Stomach (tissue), 8 donors: ENCODE measurements at regions not wholly inside any gene's neighbourhood (a gene's known extent, or its start where the extent isn't known, plus 50 kb on each side); places are given as distances from the start of the nearest gene placed in this dataset.

Experiments
- DNase-seq, 2 donors: peaks; one replicate each; pipeline versions ENCODE4 v3.0.0 to v3.0.0-alpha.2; 2013 to 2019
- H3K27ac ChIP-seq, 5 donors: fragments of 200-600 bp in 4 of 5; sonication (generic) in 4 of 5; one replicate each; pipeline ENCODE4 v1.5.1; 2013 to 2019; ENCODE audit warnings: mild to moderate bottlenecking in 1 of 5, moderate library complexity in 1 of 5
- H3K27me3 ChIP-seq, 3 donors: fragments of 200-600 bp; sonication (generic); one replicate each; pipeline ENCODE4 v1.5.1; 2017 to 2019; ENCODE audit warnings: mixed run types in 1 of 3
- H3K36me3 ChIP-seq, 4 donors: fragments of 200-600 bp; sonication (generic); 1 replicate in 3 of 4; 2 replicates in 1 of 4; pipeline ENCODE4 v1.5.1; 2016 to 2019
- H3K4me1 ChIP-seq, 4 donors: fragments of 200-600 bp; sonication (generic); one replicate each; pipeline ENCODE4 v1.5.1; 2016 to 2019
- H3K4me3 ChIP-seq, 4 donors: fragments of 200-600 bp; sonication (generic) in 3 of 4; one replicate each; pipeline ENCODE4 v1.5.1; 2016 to 2019; ENCODE audit warnings: mild to moderate bottlenecking in 1 of 4
- H3K9me3 ChIP-seq, 4 donors: fragments of 200-600 bp; sonication (generic); one replicate each; pipeline ENCODE4 v1.5.1; 2016 to 2019
- CTCF ChIP-seq, 7 experiments: fragments of 450-650 bp in 4 of 7; fragments of 200-600 bp in 3 of 7; sonication (generic) in 3 of 7; IDR thresholded peaks; one replicate each; pipeline ENCODE4 v1.5.1; 2016 to 2019; ENCODE audit warnings: antibody characterized with exemption in 7 of 7, control low read depth in 2 of 7, mild to moderate bottlenecking in 1 of 7
- EP300 ChIP-seq: sonication (generic); formaldehyde crosslinking; IDR thresholded peaks from one replicate; pipeline ENCODE4 v1.6.1; 2017; ENCODE audit warnings: antibody characterized with exemption
- POLR2A ChIP-seq, 4 donors: fragments of 450-650 bp; IDR thresholded peaks; one replicate each; pipeline ENCODE4 v1.6.1; 2016; ENCODE audit warnings: antibody characterized with exemption in 4 of 4, control low read depth in 2 of 4, mild to moderate bottlenecking in 1 of 4, moderate library complexity in 1 of 4
- POLR2AphosphoS5 ChIP-seq, 3 donors: sonication (generic); formaldehyde crosslinking; IDR thresholded peaks; one replicate each; pipeline ENCODE4 v1.6.1; 2016; ENCODE audit warnings: antibody characterized with exemption in 3 of 3
- WGBS, 5 donors: extraction: QIAGEN DNeasy Blood & Tissue Kit in 3 of 5; methylation state at CpG; one replicate each; pipeline versions ENCODE4 v1.1.5 to v1.1.7; 2013 to 2018; 5-methylcytosine and 5-hydroxymethylcytosine counted together
- intact Hi-C: fragments of 100-400 bp; cut with DNase I; formaldehyde crosslinking; loops from one replicate; pipeline ENCODE4 v1.15.1; 2023; ENCODE audit warnings: low total_unique reads
- donor health status: healthy with polysubstance abuse.
- donor health status: Bipolar disorder and iron deficiency.
- donor health status: healthy.

DNA sequence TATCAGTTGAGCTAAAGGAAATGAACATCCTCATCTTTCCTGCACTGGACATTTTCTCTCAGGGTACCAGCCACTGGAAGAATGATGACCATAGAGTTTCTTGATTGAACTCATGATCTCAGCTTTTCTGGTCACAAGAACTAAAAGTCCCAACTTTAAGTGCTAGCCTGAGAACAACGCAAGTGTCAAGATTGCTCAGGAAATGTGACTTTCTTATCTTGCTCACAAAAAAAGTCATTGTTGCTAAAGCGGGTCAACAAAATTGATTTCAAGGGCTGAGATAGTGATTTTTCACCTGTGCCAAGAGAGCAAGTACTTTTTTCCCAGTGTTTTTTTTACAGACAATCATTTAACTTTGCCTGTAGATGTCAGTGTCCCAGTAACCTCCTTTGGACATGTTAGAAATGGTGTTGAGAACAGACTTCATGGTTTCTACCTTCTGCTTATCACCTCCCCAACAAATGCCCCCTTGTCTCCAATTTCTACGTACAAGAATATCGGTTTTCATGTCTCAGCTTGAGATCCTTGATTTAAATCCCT lies 125.9 kb downstream of the SEMA6D start:
- 60 to 74% (median 69%) methylated on average over 4 of the region's 4 CpGs for WGBS, 5 donors
- intact Hi-C loops, result no loop called here
- H3K4me3 ChIP-seq, result no peak overlapping the region
- H3K4me1 ChIP-seq, result no peaks in the 10 kb centered on the region
- no peak for DNase-seq
- TF ChIP-seq POLR2AphosphoS5 (IDR thresholded peaks at IDR 0.05), result no peak
- no peak for TF ChIP-seq CTCF (IDR thresholded peaks at IDR 0.05)
- no peak overlapping the region for H3K27ac ChIP-seq
- H3K9me3 ChIP-seq, result no peaks in the 10 kb centered on the region
- no peaks in the 10 kb centered on the region for H3K36me3 ChIP-seq
- H3K27me3 ChIP-seq, result no peaks in the 10 kb centered on the region

DNA sequence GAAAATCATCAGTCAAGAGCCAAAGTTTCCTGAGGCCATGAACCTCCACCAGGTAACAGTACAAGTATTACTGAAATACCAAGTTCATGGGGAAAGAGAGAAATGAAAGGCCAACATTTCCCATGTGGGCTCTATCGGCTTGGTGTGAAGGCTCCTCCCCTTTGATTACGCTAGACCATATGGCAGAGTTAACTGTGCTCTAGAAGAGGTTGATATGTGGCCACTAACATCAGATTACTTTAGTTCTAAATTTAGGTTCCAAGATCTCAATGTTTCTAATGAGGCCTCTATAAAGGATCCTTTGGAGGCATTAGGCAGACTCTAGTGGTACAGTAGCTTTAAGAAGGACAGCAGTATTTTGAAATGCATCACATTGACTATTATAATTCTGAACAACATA lies 127.1 kb downstream of the SEMA6D start:
- Histone ChIP-seq H3K27ac (no peak overlapping the region), H3K4me1 (no peaks in the 10 kb centered on the region), H3K9me3 (no peaks in the 10 kb centered on the region), H3K4me3 (no peak overlapping the region), H3K36me3 (no peaks in the 10 kb centered on the region), H3K27me3 (no peaks in the 10 kb centered on the region)
- no peak for DNase-seq
- intact Hi-C loops, result no loop called here
- TF ChIP-seq CTCF (IDR thresholded peaks at IDR 0.05) (no peak), EP300 (no peak), POLR2AphosphoS5 (IDR thresholded peaks at IDR 0.05) (no peak), POLR2A (IDR thresholded peaks at IDR 0.05) (no peak)
- WGBS, 5 donors, result 85 to 92% (median 89%) methylated on average over 2 of the region's 2 CpGs

GRCh38 chr15:47846128-47846868 lies 129.0 kb downstream of the SEMA6D start:
- Histone ChIP-seq H3K36me3 (no peaks in the 10 kb centered on the region), H3K27me3 (no peaks in the 10 kb centered on the region), H3K4me1 (no peaks in the 10 kb centered on the region), H3K9me3 (no peaks in the 10 kb centered on the region), H3K27ac (no peak overlapping the region), H3K4me3 (no peak overlapping the region)
- intact Hi-C loops, result no loop called here
- DNase-seq, result no peak
- 54 to 74% (median 63%) methylated on average over 2 of the region's 2 CpGs for WGBS, 5 donors
- TF ChIP-seq CTCF (IDR thresholded peaks at IDR 0.05) (no peak), POLR2A (IDR thresholded peaks at IDR 0.05) (no peak), POLR2AphosphoS5 (IDR thresholded peaks at IDR 0.05) (no peak), EP300 (no peak)

GRCh38 chr15:47846876-47847275 lies 129.6 kb downstream of the SEMA6D start:
- H3K27me3 ChIP-seq, result no peaks in the 10 kb centered on the region
- H3K4me3 ChIP-seq, result no peak overlapping the region
- no peak overlapping the region for H3K27ac ChIP-seq
- H3K4me1 ChIP-seq, result no peaks in the 10 kb centered on the region
- WGBS, 5 donors, result 41 to 75% (median 55%) methylated on average over 3 of the region's 3 CpGs
- H3K9me3 ChIP-seq, result no peaks in the 10 kb centered on the region
- intact Hi-C loops, result no loop called here
- DNase-seq, result no peak
- no peaks in the 10 kb centered on the region for H3K36me3 ChIP-seq
- no peak for TF ChIP-seq EP300
- no peak for TF ChIP-seq POLR2A (IDR thresholded peaks at IDR 0.05)
- TF ChIP-seq CTCF (IDR thresholded peaks at IDR 0.05), result no peak
